ENCODE measurements at regions not wholly inside any gene's neighbourhood (a gene's known extent, or its start where the extent isn't known, plus 50 kb on each side); places are given as distances from the start of the nearest gene placed in this dataset.

DNA sequence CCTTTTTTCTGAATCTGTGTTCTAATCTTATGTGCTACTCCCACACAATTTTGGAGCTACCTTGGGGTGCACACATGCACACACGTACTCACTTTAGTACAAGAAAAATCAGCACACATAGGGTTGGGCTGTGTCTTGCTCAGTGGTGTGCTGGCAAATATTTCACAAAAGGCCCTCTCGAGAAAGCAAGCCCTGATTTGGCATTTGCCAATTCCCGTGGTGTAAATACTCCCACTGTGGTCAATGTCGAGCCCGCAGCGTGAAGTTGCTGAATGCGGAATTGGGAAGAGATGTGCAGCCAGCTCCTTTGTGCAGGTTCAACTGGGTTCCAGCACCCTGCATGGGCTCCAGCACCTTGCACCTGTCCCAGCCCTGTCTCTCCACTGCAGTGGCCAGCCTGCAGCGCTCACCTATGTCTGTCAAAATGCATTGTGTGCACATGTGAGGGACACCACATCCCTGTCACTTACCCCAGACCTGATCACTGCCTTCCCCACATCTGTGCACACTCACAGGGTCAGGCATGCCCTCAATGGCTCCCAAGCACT lies 78.4 kb upstream of the WNT4 start:
- DNase-seq (ENCODE audit: low read depth), result no peak

DNA sequence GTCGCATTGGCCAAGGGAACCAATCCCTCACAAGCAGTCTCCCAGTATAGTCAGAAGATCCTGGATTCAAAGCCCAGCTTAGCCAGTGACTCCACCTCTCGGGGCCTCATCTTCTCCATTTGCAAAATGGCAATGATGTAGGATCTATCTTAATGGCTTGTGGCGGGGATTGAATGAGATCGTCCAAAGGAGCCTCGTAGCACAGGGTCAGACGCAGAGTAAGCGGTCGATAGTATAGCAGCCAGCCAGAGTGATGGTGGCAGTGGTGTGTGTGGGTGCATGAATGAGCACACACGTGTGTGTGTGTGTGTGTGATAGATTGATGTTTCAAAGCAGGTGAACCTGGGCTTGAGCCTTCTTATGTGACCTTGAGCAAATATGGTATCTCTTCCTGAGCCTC lies 79.8 kb upstream of the WNT4 start:
- no peak for DNase-seq (ENCODE audit: low read depth)

DNA sequence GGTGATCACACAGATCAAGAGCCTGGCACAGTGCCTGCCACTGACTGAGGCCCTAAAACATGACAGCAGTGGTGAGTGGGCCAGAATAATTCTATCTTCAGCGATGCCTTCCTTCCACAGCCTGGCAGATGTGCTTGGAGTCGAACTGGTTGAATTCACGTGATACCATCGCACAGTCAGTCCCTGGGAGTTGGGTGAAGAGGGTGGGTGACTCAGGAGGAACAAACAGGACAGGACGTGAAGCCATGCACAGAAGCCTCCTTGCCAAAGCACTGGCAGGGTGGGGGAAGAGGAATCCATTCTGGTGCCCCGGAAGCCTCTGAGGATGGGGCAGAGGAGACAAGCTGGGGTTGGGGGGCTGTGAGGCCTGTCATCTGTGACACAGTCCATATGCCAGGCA lies 80.3 kb upstream of the WNT4 start:
- no peak for DNase-seq (ENCODE audit: low read depth)

DNA sequence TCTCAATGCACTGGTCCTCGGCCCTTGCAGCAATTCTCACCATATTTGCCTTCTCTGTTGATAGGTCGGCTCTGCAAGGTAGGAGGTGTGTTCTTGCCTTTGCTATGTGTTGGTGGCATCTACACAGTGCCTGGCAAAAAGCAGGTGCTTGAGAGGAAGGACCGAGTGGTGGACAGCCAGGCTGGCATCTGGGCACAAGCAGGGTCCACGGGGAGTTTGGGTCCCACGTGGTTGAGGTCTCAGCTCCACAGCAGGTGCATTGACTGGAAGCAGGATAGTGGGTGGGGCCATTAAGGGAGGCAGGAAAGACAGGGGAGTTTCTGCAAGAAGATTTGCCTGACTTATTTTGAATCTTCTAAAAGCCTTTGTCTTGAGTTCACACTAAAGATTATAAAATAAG lies 81.2 kb upstream of the WNT4 start:
- DNase-seq (ENCODE audit: low read depth), result no peak

DNA sequence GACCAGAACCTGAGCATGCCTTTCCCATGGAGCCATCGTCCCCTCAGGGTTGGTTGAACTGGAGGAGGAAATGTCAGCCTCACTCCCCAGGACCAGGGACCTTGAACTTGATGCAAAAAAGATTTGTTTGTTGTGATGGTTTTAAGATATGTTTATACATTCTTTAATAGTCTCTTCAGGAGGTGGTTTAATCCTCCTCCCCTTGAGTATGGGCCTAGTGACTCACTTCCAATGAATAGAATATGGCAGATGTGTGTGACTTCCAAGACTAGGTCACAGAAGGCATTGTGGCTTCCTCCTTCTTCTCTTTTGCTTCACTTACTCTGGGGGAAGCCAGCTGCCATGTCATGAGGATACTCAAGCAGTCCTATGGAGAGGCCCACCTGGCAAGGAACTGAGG lies 81.7 kb upstream of the WNT4 start:
- DNase-seq (ENCODE audit: low read depth), result no peak

DNA sequence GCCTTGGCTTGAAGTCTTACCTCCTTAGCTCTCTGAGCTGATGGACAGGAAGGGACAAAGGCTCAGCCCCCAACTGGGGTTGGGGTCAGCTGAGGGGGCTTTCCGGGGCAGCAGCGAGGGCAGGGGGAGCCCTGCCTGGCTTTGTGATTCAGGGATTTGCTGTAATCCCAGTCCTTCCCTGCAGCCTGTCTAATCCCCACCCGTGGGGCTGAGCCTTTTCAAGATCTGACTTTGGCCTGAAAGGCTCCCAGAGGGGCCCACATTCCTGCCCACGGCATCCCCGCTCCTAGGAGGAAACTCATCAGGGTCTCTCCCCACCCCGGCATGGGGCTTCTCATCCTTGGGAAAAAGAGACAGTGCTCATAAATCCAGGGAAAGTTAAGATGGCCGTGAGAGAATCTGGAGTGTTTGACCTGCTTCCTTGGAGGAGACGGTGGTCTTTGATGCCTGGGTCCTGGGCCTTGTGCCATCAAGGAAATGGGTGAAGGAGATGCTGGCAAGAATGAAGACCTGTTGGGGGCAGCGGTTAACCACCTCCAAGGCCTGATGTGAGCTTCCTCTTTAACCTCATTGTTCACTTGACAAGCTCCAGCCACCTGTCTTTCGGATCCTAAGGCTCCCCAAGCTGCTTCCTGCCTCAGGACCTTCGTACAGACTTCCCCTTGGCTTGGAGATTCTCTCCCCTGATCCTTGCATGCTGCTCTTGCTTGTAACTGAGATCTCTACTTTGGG lies 83.1 kb upstream of the WNT4 start:
- DNase-seq (ENCODE audit: low read depth), result no peak

DNA sequence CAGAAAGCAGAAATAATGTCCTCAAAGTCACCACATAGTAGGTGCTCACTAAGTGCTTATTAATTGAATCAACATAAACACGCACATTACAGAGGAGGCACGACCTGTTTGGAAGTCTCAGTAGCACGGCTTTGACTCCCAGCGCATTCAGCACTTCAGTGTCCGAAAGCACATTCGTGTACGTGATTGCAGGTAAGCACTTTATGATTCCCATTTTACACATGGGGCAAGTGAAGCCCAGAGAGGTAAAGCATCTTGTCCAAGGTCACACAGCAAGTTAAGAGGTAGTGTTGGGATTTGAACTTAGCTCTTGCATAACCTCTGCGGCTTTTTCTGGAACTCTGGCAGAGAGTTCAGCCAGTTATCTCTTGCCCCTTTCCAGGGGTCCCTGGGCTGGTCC lies 85.2 kb upstream of the WNT4 start:
- DNase-seq (ENCODE audit: low read depth), result no peak

DNA sequence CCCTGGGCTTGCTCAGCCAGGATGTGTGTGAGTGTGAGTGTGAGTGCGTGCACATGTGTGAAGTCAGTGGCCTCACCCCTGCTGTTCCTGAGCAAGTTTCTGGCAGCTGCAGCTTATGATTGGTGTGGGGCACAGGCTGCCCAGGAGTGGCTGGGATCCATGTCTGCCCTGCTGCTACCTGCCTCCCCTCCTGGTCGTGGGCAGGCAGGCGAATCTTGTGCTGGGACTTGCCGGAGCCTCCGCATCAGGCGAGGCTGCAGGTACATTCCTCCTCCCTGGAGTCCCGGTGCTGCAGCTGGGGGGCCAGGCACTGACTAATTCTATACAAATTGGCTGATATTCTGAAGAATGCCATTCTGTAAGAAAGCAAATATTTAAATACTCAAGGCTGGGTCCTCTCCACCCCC lies 85.6 kb upstream of the WNT4 start:
- DNase-seq (ENCODE audit: low read depth), result no peak

DNA sequence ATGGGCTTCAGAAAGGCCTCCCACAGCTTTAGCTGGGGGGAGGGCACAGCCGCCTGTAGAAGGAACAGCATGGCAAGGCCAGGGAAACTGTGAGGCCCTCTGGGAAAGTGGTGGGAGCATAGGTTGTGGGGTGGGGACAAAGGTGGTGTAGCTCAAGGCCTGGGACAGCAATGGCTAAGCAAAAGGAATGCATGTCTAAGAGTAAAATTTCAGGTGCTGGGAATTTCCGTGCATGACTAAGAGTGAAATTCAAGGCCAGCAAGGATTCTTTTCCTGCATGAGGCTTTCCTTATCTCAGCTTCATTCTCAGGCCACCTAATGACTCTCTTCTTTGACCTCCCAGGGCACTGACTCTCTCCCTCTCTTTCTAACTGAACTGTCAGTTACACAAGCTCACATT lies 86.5 kb upstream of the WNT4 start:
- DNase-seq (ENCODE audit: low read depth), result no peak

DNA sequence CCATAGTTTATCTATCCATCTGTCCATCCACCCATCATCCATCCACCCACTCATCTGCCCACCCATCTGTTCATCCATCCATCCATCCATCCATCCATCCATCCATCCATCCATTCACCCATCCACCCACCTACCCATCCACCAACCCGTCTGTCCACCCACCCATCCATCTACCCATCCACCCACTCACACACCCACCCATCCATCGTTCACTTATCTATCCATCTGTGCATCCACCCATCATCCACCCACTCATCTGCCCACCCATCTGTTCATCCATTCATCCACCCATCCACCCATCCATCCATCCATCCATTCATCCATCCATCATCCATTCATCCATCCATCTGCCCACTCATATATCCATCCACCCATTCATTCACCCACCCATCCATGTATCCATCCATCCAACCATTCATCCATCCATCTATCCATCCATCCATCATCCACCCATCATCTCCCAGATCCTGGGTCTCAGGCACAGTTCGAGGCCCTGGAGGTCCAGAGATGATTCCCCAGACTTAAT lies 88.2 kb upstream of the WNT4 start:
- DNase-seq (ENCODE audit: low read depth), result no peak

DNA sequence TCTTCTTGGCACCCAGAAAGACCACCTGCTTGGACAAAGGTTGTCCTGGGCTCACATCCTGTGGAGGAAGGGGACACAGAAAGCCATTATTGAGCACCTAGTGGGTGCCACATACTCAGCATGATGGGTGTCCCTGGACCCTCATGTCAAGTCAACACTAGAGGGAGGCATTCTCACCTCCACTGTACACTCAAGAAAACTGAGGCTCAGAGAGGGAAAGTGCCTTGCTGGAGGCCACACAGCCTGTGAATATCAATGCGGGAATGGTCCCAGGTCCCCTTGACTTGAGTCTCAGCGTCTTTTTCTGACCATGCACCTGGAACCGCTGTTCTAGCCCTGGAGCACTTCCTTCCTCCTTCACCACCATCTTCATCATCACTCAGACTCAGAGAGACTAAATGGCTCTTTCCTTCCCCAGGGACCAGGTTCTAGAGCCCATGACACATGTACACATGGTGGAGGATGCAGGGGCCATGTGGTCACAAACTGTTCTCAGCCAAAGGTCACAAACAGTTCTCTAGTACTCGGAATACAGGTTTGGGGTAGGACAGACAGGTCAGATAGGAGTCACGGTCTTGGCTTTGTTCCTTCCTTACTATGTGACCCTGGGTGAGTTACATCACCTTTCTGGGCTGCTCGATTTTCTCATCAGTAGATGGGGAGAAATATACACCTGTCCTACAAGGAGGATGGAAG lies 89.2 kb upstream of the WNT4 start:
- no peak for DNase-seq (ENCODE audit: low read depth)

DNA sequence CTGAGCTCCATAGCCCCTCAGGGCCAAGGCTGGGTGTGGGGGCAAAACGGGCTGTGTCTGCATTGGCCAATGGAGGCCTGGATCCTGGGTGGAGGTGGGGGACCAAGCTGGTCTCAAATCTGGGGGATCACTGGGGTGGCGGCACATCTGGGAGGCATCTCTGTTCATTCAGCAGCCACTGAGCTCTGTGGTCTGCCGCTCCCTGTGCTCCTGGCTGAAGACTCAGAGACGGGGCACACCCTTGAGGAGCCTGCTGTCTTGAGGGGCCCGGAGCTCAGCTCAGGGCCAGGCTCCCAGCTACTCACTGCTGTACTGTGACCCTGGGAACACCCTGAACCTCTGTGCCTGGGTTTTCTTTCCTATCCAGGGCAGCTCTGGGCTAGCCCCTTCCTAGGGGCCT lies 90.3 kb upstream of the WNT4 start:
- DNase-seq (ENCODE audit: low read depth), result no peak

DNA sequence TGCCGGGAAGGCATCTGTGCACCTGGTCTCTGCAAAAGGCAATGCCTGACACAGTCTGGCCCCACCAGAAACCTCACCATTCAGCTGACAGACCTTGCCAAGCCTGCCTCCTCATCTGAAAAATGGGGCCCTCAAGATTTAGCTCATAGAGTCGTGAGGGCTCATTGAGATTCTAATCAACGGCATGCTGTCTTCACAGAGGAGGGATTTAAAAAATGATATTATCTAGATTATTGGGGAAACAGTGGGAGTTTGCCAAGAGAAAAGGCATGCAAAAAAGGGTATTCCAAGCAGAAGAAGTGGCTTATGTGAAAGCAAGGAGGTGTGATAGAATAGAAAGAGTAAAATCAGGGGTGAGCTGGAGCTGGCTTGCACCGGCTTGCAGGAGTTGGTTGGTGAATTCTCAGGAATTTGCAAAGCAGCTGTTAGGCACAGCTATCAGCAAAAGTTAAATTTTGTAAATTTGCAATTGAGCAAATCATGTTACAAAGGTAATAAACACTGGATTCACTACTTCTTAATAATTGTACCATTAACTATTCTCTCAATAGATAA lies 91.7 kb upstream of the WNT4 start:
- no peak for DNase-seq (ENCODE audit: low read depth)

DNA sequence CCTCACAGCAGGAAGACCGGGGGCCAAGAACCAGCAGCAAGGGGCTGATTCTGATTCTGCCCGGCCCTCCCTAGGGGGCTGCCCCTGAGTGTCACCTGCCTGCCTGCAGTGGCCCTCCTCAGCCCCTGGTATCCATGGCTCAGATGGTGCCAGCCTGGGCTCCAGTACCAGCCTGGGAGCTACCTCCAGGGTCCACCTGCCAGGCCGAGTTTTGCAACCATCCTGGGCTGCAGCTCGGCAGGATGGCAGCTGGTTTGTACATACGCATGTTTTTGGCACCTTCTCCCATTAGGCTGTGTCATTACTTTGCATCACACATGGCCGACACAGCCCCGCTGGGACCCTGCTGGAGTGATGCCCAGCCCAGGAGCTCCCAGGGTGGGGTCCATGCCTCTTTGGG lies 93.3 kb upstream of the WNT4 start:
- no peak for DNase-seq (ENCODE audit: low read depth)

DNA sequence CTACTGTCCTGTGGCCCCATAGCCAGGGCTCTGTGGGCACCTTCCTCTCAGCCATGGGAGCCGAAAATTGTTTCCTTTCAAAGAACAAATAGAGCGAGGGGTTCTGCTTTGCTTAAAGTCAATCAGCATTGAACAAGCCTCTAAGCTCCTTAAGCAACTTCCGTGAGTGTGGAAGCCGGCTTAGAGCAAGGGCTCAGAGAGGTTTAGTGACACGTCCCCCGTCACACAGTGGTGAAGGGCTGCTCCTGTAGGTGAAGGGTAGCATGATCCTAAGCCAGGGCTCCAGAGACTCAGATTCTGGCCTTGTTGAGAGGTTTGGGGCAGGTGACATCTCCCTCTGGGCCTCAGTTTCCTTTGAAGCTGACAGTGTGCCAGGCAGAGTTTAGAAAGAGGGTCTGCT lies 94.0 kb upstream of the WNT4 start:
- DNase-seq (ENCODE audit: low read depth), result no peak

DNA sequence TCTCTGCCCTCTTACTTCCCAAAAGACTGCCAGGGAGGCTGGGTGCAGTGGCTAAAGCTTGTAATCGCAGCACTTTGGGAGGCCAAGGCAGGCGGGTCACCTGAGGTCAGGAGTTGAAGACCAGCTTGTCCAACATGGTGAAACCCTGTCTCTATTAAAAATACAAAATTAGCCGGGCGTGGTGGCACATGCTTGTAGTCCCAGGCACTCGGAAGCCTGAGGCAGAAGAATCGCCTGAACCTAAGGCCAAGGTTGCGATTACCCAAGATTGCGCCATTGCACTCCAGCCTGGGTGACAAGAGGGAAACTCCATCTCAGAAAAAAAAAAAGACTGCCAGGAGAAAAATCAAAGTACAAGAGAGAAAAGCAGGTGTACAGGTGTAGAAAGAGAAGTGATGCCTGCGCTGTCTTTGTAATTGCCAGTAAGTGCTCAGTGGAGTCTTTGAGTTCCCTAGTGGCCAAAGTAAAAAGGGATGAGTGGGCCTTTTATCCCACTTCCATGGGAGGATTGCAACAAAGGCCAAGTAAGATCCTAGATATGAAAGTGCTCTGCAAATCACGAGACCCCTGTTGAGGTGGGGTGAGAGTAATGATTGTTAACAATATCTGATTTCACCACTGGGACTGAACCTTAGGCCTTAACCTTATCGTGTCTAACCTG lies 94.7 kb upstream of the WNT4 start:
- no peak for DNase-seq (ENCODE audit: low read depth)

DNA sequence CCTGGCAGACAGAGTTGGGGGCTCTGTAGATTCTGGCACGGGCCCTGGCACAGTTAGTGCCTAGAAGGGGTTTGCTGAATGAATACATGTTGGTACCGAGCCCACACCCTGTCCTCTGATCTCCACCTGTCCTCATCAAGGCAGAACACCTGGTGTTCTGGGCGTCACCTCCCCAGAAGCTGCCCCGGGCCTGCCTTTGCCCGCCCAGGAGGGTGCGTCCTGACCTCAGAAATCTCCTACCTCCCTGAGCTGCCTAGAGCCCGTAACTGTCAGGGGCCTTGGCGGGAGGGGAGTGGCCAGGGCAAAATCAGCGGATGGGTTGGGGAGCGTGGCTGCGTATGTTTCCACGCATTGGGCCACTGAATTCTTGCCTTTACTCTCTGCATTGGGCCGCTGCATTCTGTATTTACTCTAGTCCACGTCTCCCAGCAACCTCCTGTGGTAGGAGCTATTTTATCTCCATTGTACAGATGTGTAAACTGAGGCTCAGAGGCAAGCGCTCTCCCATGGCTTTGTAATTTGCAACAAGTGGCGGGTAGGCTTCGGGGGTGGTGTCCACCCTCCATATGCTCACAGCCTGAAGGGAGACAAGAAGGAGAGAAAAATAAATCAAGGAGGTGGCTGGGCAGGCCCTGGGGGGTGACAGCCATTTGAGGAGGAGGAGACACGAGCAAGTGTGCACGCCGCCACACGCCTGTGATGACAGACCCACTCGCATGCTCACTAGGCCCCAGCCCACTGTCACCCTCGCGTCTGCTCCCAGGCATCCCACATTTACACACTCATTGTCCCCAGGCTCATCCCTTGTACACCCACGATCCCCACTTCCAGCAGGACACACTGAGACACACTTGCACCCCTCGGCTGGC lies 95.7 kb upstream of the WNT4 start:
- DNase-seq (ENCODE audit: low read depth), result no peak

DNA sequence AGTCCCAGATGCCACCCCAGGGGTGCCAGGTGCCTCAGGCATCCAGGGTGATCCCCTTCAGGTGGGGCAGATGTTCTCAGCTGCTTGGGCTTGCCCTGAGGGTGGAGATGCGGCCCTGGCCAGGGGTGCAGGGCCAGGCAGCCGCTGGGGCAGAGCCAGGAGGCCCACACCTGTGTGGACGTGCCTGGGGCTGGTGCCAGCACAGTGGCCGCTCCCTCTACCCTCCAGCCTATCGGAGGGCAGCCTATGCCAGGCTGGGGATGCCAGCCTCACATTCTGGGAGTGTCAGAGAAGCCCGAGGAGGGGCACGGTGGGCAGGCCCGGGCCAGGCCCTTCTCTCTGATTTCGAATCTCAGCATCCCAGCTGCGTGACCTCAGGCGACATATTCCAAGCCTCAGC lies 96.5 kb upstream of the WNT4 start:
- no peak for DNase-seq (ENCODE audit: low read depth)

DNA sequence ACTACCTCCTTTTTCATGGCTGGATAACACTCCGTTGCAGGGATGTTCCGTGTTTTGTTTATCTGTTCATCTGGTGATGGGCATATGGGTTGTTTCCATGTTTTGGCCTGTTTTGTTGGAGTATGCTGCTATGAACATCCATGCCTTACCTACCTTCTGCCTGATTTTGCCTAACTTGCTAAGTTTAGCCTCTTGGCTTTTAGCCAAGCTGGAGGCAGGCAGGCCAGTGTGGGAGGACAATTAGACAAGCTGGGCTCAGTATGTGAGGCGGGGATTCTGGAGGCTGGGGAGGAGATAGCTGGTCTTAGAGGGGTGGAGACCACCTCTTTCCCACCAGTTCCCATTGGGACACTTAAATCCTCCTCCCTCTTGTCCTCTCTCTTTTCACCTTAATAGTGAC lies 98.4 kb upstream of the WNT4 start:
- DNase-seq (ENCODE audit: low read depth), result no peak

DNA sequence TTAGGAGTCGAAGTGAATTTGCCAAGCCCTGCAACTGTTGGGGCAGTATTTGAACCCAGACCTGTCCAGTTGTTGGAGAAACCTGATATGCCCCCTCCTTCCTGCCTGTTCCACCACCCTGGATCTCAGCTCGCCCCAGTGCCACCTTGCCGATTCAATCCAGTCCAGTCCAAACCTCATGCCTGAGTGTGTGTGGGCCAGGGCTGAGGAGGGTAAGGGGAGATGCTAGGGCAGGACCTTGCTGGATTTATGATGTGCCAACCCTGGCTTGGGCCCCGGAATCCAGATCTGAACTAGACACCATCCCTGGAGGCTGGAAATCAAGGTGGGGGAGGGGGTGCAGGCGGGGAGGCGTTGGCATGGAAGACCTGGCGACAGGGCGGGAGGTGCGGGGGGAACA lies 98.9 kb upstream of the WNT4 start:
- DNase-seq (ENCODE audit: low read depth), result no peak

DNA sequence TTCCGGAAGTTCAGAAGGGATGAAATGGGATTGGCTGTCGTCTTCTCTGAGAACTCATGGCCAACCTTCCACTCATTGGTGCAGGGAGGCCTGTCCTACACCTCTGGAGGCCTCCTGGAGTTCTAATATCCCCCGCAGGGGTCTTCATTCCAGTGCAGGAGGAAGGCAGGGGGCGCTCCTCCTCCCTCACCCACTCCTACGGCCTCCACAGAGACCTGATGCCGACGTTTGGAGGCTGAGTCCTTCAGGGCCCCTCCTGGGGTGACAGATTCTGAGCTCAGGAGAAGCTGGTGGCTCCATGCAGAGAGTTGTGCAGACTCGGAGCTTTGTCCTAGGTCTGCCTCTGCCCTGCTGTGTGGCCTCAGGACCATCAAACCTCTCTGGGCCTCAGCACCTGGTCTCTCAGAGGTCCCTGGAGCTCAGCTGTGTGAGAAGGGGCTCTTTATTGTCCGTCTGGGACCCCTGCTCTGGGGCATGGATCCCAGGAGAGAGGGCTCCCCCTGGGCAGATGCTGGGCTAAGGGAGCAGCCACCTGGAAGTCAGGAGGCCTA lies 102.3 kb upstream of the WNT4 start:
- no peak for DNase-seq (ENCODE audit: low read depth)

Measured in stimulated activated CD8-positive, alpha-beta memory T cell treated with anti-CD3 and anti-CD28 coated beads, Interleukin-4, amount 100 ng/mL, for 24 hours (primary cell).